SK-N-SH treated with all-trans-retinoic acid at 6 μM for 48 hours (cell line): ENCODE measurements at regions not wholly inside any gene's neighbourhood (a gene's known extent, or its start where the extent isn't known, plus 50 kb on each side); places are given as distances from the start of the nearest gene placed in this dataset.

Experiments
- ATAC-seq: fragments of 200-7000 bp; cut with Tn5 transposase; 3 replicates; pipeline ENCODE4 v1.9.1; 2020; ENCODE audit warnings: mild to moderate bottlenecking, moderate library complexity
- CSDC2 ChIP-seq: fragments of 250-450 bp; sonication (Bioruptor Pico); IDR thresholded peaks from 2 replicates; pipeline ENCODE4 v1.5.0; 2020; ENCODE audit warnings: mild to moderate bottlenecking, moderate library complexity
- CSRNP3 ChIP-seq: fragments of 250-450 bp; sonication (Bioruptor Pico); IDR thresholded peaks from 2 replicates; pipeline ENCODE4 v1.5.1; 2021; ENCODE audit warnings: mild to moderate bottlenecking, moderate library complexity
- ESRRG ChIP-seq: fragments of 250-450 bp; sonication (Bioruptor Pico); IDR thresholded peaks from 2 replicates; pipeline ENCODE4 v1.6.1; 2021; ENCODE audit warnings: mild to moderate bottlenecking
- GLIS3 ChIP-seq: fragments of 250-450 bp; sonication (Bioruptor Pico); IDR thresholded peaks from 2 replicates; pipeline ENCODE4 v1.5.0; 2020; ENCODE audit warnings: mild to moderate bottlenecking, moderate library complexity
- OSR1 ChIP-seq: fragments of 250-450 bp; sonication (Bioruptor Pico); IDR thresholded peaks from 2 replicates; pipeline ENCODE4 v1.8.0; 2022; ENCODE audit warnings: moderate library complexity, mild to moderate bottlenecking, inconsistent platforms
- POU6F1 ChIP-seq: fragments of 250-450 bp; sonication (Bioruptor Pico); IDR thresholded peaks from 2 replicates; pipeline ENCODE4 v1.8.0; 2021; ENCODE audit warnings: low read depth, mild to moderate bottlenecking, moderate library complexity, borderline replicate concordance
- TOX ChIP-seq: fragments of 250-450 bp; sonication (Bioruptor Pico); IDR thresholded peaks from 2 replicates; pipeline ENCODE4 v1.8.0; 2021; ENCODE audit warnings: mild to moderate bottlenecking, moderate library complexity, borderline replicate concordance
- TSHZ2 ChIP-seq: fragments of 250-450 bp; sonication (Bioruptor Pico); IDR thresholded peaks from 2 replicates; pipeline ENCODE4 v1.5.0; 2020; ENCODE audit warnings: mild to moderate bottlenecking, moderate library complexity

GRCh38 chr1:240031414-240031813 lies 60.3 kb upstream of the FMN2 start:
- peak; percentile 27 for ATAC-seq
- TF ChIP-seq POU6F1 = 0 out of 2 replicates have a peak, but pooled peaks have one; percentile 29
- peak; percentile 63; the same call in 1 of the 2 replicates for TF ChIP-seq TOX (CRISPR knock-in tag)
- no peak for TF ChIP-seq ESRRG
- TF ChIP-seq, all 23 proteins: peak for 2

GRCh38 chr1:240033406-240033805 lies 58.3 kb upstream of the FMN2 start:
- ATAC-seq = no peak
- TF ChIP-seq ESRRG (no peak), TSHZ2 (no peak), CSRNP3 (CRISPR knock-in tag) (no peak), GLIS3 (CRISPR knock-in tag) (no peak)

GRCh38 chr1:240036526-240036925 lies 55.2 kb upstream of the FMN2 start:
- no peak for ATAC-seq
- TF ChIP-seq TOX (CRISPR knock-in tag) = no peak
- no peak for TF ChIP-seq GLIS3 (CRISPR knock-in tag)
- TF ChIP-seq ESRRG = no peak
- no peak for TF ChIP-seq CSDC2 (CRISPR knock-in tag)
- TF ChIP-seq OSR1 = no peak
- TF ChIP-seq, all 23 proteins: peak for 0
